ENCODE measurements at regions not wholly inside any gene's neighbourhood (a gene's known extent, or its start where the extent isn't known, plus 50 kb on each side); places are given as distances from the start of the nearest gene placed in this dataset.

- TF ChIP-seq, protein P1, sequence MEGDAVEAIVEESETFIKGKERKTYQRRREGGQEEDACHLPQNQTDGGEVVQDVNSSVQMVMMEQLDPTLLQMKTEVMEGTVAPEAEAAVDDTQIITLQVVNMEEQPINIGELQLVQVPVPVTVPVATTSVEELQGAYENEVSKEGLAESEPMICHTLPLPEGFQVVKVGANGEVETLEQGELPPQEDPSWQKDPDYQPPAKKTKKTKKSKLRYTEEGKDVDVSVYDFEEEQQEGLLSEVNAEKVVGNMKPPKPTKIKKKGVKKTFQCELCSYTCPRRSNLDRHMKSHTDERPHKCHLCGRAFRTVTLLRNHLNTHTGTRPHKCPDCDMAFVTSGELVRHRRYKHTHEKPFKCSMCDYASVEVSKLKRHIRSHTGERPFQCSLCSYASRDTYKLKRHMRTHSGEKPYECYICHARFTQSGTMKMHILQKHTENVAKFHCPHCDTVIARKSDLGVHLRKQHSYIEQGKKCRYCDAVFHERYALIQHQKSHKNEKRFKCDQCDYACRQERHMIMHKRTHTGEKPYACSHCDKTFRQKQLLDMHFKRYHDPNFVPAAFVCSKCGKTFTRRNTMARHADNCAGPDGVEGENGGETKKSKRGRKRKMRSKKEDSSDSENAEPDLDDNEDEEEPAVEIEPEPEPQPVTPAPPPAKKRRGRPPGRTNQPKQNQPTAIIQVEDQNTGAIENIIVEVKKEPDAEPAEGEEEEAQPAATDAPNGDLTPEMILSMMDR (conservative IDR thresholded peaks at IDR 0.05; ENCODE audit: low read depth, low read length), result no peak
- TF ChIP-seq EZH2 (IDR thresholded peaks at IDR 0.05; ENCODE audit: borderline replicate concordance, low read depth, low read length, poor library complexity, severe bottlenecking), result no peak
These were observed 202.7 kb upstream of the FRMD6 start for GRCh38 chr14:51448831-51449670.

Data from A673 (cell line).